HUES64 (cell line): ENCODE measurements at regions not wholly inside any gene's neighbourhood (a gene's known extent, or its start where the extent isn't known, plus 50 kb on each side); places are given as distances from the start of the nearest gene placed in this dataset.

Experiments used
- H3K27ac ChIP-seq: 2 replicates; pipeline ENCODE4 v1.7.0; 2013; ENCODE audit warnings: low read depth, low read length, inconsistent platforms
- H3K27me3 ChIP-seq: 2 replicates; pipeline ENCODE4 v1.6.1; 2013; ENCODE audit warnings: mild to moderate bottlenecking, low read length; ENCODE audit not compliant: insufficient read depth
- H3K36me3 ChIP-seq: 2 replicates; pipeline ENCODE4 v1.6.1; 2013; ENCODE audit warnings: mild to moderate bottlenecking, low read length; ENCODE audit not compliant: insufficient read depth
- H3K4me1 ChIP-seq: 2 replicates; pipeline ENCODE4 v1.6.1; 2013; ENCODE audit warnings: mild to moderate bottlenecking, low read length, moderate library complexity; ENCODE audit not compliant: insufficient read depth
- H3K4me3 ChIP-seq: 2 replicates; pipeline ENCODE4 v1.5.1; 2013; ENCODE audit warnings: mild to moderate bottlenecking, low read length, moderate library complexity
- H3K9ac ChIP-seq: 2 replicates; pipeline ENCODE4 v1.6.1; 2013; ENCODE audit warnings: mild to moderate bottlenecking, low read depth, low read length
- H3K9me3 ChIP-seq: 2 replicates; pipeline ENCODE4 v1.6.1; 2013; ENCODE audit warnings: low read depth, low read length; ENCODE audit not compliant: insufficient read depth
- WGBS: fragments of 150-250, 120-280 bp; methylation state at CpG from one replicate; pipeline ENCODE4 v1.1.7; 2013; ENCODE audit warnings: missing lambda C conversion rate; 5-methylcytosine and 5-hydroxymethylcytosine counted together

DNA sequence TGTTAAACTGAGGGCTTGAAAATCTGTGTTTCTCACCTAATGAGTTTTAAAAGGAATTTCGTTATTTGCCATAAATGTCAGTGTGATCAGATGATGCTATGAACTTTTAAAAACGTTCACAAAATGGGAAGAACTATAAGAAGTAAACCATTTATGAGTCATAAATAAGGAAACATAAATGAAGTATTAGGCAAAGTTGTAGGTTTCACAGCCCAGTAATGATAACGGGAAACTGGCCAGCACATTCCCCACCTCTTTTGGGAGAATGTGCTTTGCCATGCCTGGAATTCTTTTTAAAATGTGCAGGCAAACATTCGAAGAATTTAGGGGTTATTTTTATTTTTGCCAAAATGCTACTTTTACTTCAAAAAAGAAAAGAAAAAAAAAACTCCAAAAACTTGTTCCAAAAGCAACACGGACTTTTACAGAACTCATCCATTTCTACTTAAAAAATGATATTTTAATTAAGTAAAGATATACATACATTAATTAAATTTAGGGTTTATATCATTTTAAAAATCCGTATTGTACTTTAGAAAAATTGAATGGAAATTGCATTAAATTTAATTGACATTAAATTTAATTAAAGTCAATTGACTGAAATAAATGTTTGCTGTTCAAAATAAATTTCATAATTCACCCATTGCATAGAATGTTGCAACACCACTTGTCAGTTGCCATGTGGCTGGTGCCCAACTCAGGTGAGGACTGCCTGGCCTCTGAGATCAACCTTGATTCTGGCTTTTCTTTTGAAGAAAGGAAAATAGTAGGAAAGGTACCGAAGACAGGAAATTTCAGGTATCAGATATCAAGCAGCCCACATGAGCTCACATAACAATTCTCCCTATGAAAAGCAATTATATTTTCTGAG is 1198.5 kb downstream of the EFNB2 start:
- H3K27ac ChIP-seq: no peak overlapping the region
- H3K4me1 ChIP-seq: peaks cover 6% of the 10 kb centered on the region
- H3K36me3 ChIP-seq: no peaks in the 10 kb centered on the region
- H3K9ac ChIP-seq: no peak overlapping the region
- no peaks in the 10 kb centered on the region for H3K27me3 ChIP-seq
- 75% methylated on average over 3 of the region's 7 CpGs for WGBS
- H3K4me3 ChIP-seq: no peak overlapping the region
- H3K9me3 ChIP-seq: no peaks in the 10 kb centered on the region

DNA sequence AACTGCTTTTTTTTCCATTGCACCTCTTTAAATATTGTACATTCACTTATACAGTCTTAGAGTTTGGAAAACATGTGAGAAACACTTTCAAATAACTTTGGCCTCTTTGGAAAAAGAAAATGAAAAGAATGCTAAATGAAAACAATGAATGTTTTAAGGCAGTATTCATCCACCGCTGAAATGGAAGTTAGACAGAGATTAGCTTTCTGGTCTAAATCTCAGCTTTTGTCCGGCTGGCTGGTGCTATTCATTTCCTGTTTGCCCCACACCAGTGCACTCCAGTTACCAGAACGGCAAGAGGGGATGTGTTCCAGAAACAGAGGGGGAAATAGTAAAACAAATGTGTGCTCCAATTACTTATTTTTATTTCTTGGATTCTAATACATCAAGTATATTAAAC is 1201.3 kb downstream of the EFNB2 start:
- peaks cover 4% of the 10 kb centered on the region; the same call in 1 of the 2 replicates for H3K9me3 ChIP-seq
- H3K27ac ChIP-seq: no peak overlapping the region

DNA sequence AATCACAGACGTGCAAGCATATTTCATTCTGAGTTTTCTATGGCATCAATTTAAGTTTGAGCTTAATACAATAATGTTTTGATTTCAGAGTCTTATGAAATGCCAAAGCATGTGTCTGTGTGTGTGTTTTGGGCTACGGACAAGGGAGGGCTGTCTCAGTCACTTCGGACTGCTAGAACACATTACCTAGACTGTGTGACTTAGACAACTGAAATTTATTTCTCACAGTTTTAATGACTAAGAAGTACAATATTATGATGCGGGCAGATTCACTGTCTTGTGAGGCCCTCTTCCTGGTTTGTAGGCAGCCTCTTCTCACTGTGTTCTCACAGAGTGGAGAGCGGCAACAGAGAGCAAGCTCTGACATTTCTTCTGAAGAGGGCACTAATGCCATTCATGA is 1202.0 kb downstream of the EFNB2 start:
- Histone ChIP-seq H3K9me3 (peaks cover 4% of the 10 kb centered on the region; the same call in 1 of the 2 replicates), H3K4me1 (peaks cover 6% of the 10 kb centered on the region), H3K27ac (no peak overlapping the region), H3K4me3 (no peak overlapping the region), H3K27me3 (no peaks in the 10 kb centered on the region), H3K36me3 (no peaks in the 10 kb centered on the region), H3K9ac (no peak overlapping the region)
- whole genome bisulfite sequencing: 90% methylated on average over 5 of the region's 5 CpGs

More for the DNA sequence above, 1201.3 kb downstream of the EFNB2 start:
- no peak overlapping the region for H3K9ac ChIP-seq
- H3K27me3 ChIP-seq: no peaks in the 10 kb centered on the region
- WGBS: 98% methylated on average over 2 of the region's 3 CpGs
- no peaks in the 10 kb centered on the region for H3K36me3 ChIP-seq
- H3K4me1 ChIP-seq: peaks cover 6% of the 10 kb centered on the region
- no peak overlapping the region for H3K4me3 ChIP-seq

DNA sequence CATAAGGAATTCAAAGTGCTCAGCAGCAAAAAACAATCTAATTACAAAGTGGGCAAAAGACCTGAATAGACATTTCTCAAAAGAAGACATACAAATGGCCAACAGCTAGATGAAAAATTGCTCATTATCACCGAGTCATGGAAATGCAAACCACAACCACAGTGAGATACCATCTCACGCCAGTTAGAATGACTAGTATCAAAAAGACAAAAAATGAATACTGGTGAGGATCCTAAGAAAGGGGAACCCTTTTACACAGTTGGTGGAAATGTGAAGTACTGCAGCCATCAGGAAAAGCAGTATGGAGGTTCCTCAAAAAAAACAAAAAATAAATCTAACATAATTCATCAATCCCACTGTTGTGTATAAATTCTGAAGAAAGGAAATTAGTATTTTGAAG is 1206.1 kb downstream of the EFNB2 start:
- 93% methylated on average over 1 of the region's 2 CpGs for WGBS
- Histone ChIP-seq H3K27ac (no peak overlapping the region), H3K4me3 (no peak overlapping the region), H3K9ac (no peak overlapping the region), H3K9me3 (peaks cover 4% of the 10 kb centered on the region; the same call in 1 of the 2 replicates), H3K4me1 (no peaks in the 10 kb centered on the region), H3K36me3 (no peaks in the 10 kb centered on the region), H3K27me3 (no peaks in the 10 kb centered on the region)

DNA sequence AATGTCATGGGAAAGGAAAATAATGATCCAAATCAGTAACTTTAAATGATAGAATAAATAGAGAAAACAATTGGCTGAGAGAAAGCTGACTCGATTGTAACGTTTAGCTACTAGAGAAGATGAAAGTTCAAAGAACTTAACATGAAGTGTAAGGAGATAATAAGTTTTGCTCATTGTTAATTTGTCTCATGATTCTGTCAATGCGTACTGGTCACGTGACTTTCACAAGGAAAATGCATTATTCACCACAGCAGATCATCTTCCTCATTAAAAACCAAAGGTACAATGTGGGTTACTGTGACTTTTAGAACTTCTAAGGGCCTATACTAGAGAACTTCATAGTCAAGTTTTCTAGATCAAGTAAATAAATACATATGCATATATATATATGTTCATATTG is 1207.2 kb downstream of the EFNB2 start:
- Histone ChIP-seq H3K36me3 (no peaks in the 10 kb centered on the region), H3K9me3 (peaks cover 4% of the 10 kb centered on the region; the same call in 1 of the 2 replicates), H3K27me3 (no peaks in the 10 kb centered on the region), H3K4me1 (no peaks in the 10 kb centered on the region), H3K9ac (no peak overlapping the region), H3K4me3 (no peak overlapping the region), H3K27ac (no peak overlapping the region)
- WGBS: 95% methylated on average over 4 of the region's 4 CpGs

DNA sequence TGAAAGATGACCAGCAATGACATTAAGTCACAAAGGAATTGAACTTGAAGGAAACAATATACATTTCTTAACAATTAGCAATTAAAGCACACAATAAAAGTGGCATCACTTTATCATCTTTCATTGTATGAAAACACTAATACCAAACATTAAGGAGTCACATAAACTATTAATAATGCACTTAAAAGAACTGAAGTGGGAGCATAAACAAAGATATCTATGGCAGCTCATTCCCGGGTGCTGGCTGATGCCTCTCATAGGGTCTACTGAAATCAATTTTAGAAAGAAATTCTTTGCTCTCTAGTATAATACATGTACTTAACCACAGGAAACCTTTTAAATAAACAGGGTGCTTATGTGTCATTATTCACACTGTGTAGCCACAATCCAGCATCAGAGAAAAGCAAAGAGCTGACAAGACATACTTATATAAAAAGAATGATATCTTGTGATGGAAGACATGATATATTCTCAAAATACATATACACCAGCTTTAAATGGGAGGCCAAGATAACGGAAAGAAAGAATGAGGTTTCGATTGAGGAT is 1207.8 kb downstream of the EFNB2 start:
- Histone ChIP-seq H3K4me3 (no peak overlapping the region), H3K27me3 (no peaks in the 10 kb centered on the region), H3K36me3 (no peaks in the 10 kb centered on the region), H3K9ac (no peak overlapping the region), H3K27ac (no peak overlapping the region), H3K9me3 (peaks cover 4% of the 10 kb centered on the region; the same call in 1 of the 2 replicates), H3K4me1 (no peaks in the 10 kb centered on the region)
- 100% methylated on average over 3 of the region's 3 CpGs for WGBS

DNA sequence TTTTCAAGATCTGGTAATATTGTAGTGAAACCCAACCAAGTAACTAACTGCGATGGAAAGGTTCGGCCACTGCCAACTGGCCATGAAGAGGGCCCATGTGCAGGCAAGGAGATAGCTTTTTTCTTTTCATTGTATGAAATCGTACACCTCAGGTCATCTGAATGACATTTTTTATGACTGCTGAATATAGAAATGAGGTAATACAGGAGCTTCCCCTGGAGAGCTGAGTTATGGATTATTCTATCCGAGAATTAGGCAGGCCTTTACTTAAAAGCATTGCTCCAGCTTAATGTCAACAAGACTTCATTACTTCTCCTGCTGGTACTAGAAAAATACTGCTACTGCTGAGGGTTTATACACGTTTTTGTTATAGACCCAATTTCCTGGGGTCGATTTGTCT is 1215.6 kb downstream of the EFNB2 start:
- Histone ChIP-seq H3K9ac (no peak overlapping the region), H3K4me3 (no peak overlapping the region), H3K4me1 (no peaks in the 10 kb centered on the region), H3K27me3 (no peaks in the 10 kb centered on the region), H3K9me3 (no peaks in the 10 kb centered on the region), H3K27ac (no peak overlapping the region), H3K36me3 (no peaks in the 10 kb centered on the region)
- 92% methylated on average over 6 of the region's 6 CpGs for WGBS

DNA sequence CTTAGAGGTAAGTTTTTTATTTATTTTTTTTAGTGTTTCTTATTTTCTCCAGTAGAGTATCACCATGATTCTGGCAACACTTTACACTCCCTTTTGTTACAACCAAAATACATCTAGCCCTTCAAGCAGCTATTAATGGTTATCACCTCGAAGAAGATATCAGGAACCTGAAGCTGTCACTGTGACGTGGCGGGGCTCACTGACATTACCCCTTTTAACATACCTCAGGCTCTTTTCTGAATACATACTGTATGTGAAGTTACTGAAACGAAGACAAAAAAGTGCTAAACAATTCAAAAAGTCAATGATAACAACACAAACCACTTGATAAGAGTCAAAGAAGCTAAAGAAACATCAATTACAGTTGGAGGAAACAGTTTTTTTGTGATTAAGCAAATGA is 1218.7 kb downstream of the EFNB2 start:
- Histone ChIP-seq H3K36me3 (no peaks in the 10 kb centered on the region), H3K9ac (no peak overlapping the region), H3K9me3 (no peaks in the 10 kb centered on the region), H3K4me3 (no peak overlapping the region), H3K27ac (no peak overlapping the region), H3K27me3 (no peaks in the 10 kb centered on the region), H3K4me1 (no peaks in the 10 kb centered on the region)
- WGBS: 92% methylated on average over 3 of the region's 4 CpGs

DNA sequence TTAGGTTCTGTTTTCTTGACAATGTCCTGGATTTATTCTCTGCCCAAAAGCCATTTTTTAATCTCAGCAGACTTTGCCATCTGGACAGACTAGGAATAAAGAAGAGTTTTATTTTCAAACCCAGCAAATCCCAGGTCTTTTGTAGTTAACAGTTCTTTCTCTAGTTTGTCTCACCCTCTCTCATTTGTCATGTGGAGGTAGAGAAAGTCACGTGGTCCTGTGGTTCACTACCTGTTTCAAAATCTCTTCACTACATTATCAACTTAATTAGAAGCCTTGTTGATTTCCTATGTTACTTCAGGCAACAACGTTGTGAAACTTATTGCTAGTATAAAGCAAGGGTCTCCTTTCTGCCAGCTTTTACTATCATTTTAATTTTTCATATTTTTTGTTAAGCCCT is 1222.6 kb downstream of the EFNB2 start:
- Histone ChIP-seq H3K4me1 (no peaks in the 10 kb centered on the region), H3K9ac (no peak overlapping the region), H3K27me3 (no peaks in the 10 kb centered on the region), H3K9me3 (no peaks in the 10 kb centered on the region), H3K36me3 (no peaks in the 10 kb centered on the region), H3K4me3 (no peak overlapping the region), H3K27ac (no peak overlapping the region)
- 98% methylated on average over 2 of the region's 2 CpGs for WGBS

DNA sequence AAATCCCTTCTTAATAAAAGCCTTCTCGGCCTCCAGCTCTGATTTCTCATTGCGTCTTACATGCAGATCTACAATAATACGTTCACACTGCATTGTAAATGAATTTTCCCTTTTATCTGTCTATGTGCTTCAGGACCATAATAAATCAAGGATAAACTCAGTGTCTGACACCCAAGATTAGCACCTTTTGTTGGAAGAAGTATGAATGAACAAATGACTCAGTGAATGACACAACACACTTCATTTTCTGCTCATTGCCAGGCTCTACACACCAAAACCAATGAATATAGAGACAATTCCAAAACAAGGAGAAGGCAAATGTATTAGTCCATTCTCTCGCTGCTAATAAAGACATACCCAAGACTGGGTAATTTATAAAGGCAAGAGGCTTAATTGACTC is 1224.4 kb downstream of the EFNB2 start:
- H3K4me3 ChIP-seq: no peak overlapping the region
- no peaks in the 10 kb centered on the region for H3K9me3 ChIP-seq
- H3K27me3 ChIP-seq: no peaks in the 10 kb centered on the region
- no peak overlapping the region for H3K9ac ChIP-seq
- H3K27ac ChIP-seq: no peak overlapping the region
- H3K4me1 ChIP-seq: no peaks in the 10 kb centered on the region
- WGBS: 92% methylated on average over 4 of the region's 4 CpGs
- no peaks in the 10 kb centered on the region for H3K36me3 ChIP-seq

DNA sequence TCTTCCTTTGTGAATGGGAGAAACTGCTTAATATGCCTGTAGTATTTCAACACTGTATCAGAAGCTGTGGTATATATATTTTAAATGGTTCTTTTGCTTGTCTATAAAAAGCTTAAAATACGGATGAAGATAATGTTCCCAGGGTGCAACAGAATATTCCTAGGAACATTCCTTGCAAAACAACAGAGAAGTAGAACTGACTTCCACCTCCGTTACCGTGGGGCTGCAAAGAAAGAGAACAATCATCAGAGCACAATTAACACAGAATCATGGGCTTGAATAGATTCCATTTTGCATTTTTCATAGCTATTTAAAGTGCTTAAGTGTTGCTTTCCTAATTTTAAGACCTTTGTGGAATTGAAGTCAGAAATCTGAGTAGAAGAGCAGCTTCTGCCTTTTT is 1227.7 kb downstream of the EFNB2 start:
- no peaks in the 10 kb centered on the region for H3K27me3 ChIP-seq
- no peak overlapping the region for H3K27ac ChIP-seq
- H3K36me3 ChIP-seq: no peaks in the 10 kb centered on the region
- H3K9ac ChIP-seq: no peak overlapping the region
- WGBS: 98% methylated on average over 3 of the region's 3 CpGs
- no peaks in the 10 kb centered on the region for H3K4me1 ChIP-seq
- H3K4me3 ChIP-seq: no peak overlapping the region
- H3K9me3 ChIP-seq: no peaks in the 10 kb centered on the region
